ENCODE measurements at regions not wholly inside any gene's neighbourhood (a gene's known extent, or its start where the extent isn't known, plus 50 kb on each side); places are given as distances from the start of the nearest gene placed in this dataset.

- Histone ChIP-seq H3K36me3 (ENCODE audit: insufficient read depth, low read length) (no peaks in the 10 kb centered on the region), H3K27ac (ENCODE audit: low read depth, low read length) (no peak overlapping the region), H4K20me1 (ENCODE audit: insufficient read depth, low read length) (no peaks in the 10 kb centered on the region), H3K9ac (ENCODE audit: low read length) (no peak overlapping the region), H3K4me3 (ENCODE audit: insufficient read depth, low read depth, low read length) (no peak overlapping the region), H3K27me3 (ENCODE audit: insufficient read depth, low read length) (no peaks in the 10 kb centered on the region), H3K4me1 (ENCODE audit: insufficient read depth, low read length) (no peaks in the 10 kb centered on the region), H2AFZ (ENCODE audit: low read depth, low read length) (no peak overlapping the region), H3K79me2 (ENCODE audit: insufficient read depth, low read length) (no peaks in the 10 kb centered on the region), H3K9me3 (ENCODE audit: insufficient read depth, low read depth, low read length) (no peaks in the 10 kb centered on the region), H3K4me2 (ENCODE audit: low read length) (no peak overlapping the region)
- H3K27me3 Mint-ChIP-seq (ENCODE audit: low read depth, unreplicated experiment), result no peaks in the 10 kb centered on the region
- no peak for FAIRE-seq
- H3K36me3 Mint-ChIP-seq (ENCODE audit: low read depth, unreplicated experiment), result no peaks in the 10 kb centered on the region
- DNase-seq (ENCODE audit: low read depth), result no peak
- no peaks in the 10 kb centered on the region for H3K4me1 Mint-ChIP-seq (ENCODE audit: low read depth, unreplicated experiment)
- H3K27ac Mint-ChIP-seq (ENCODE audit: unreplicated experiment), result no peak overlapping the region
- H3K4me3 Mint-ChIP-seq (ENCODE audit: unreplicated experiment), result no peak overlapping the region
- no peak for TF ChIP-seq EZH2 (IDR thresholded peaks at IDR 0.05; ENCODE audit: insufficient read depth, low read length)
- TF ChIP-seq CTCF (IDR thresholded peaks at IDR 0.05; ENCODE audit: insufficient read depth, low read depth, low read length), result no peak
- no peaks in the 10 kb centered on the region for H3K9me3 Mint-ChIP-seq (ENCODE audit: unreplicated experiment)
Observed at GRCh38 chr12:91267039-91267438, 84.4 kb upstream of the DCN start.

- H4K20me1 ChIP-seq (ENCODE audit: insufficient read depth, low read length), result no peaks in the 10 kb centered on the region
- no peak overlapping the region for H3K4me3 ChIP-seq (ENCODE audit: insufficient read depth, low read depth, low read length)
- Mint-ChIP-seq H3K36me3 (ENCODE audit: low read depth, unreplicated experiment) (no peaks in the 10 kb centered on the region), H3K9me3 (ENCODE audit: unreplicated experiment) (no peaks in the 10 kb centered on the region), H3K4me3 (ENCODE audit: unreplicated experiment) (no peak overlapping the region), H3K27me3 (ENCODE audit: low read depth, unreplicated experiment) (no peaks in the 10 kb centered on the region), H3K27ac (ENCODE audit: unreplicated experiment) (no peak overlapping the region), H3K4me1 (ENCODE audit: low read depth, unreplicated experiment) (no peaks in the 10 kb centered on the region)
- H3K27ac ChIP-seq (ENCODE audit: low read depth, low read length), result no peak overlapping the region
- no peak overlapping the region for H3K9ac ChIP-seq (ENCODE audit: low read length)
- no peaks in the 10 kb centered on the region for H3K27me3 ChIP-seq (ENCODE audit: insufficient read depth, low read length)
- TF ChIP-seq EZH2 (IDR thresholded peaks at IDR 0.05; ENCODE audit: insufficient read depth, low read length), result no peak
- TF ChIP-seq CTCF (IDR thresholded peaks at IDR 0.05; ENCODE audit: insufficient read depth, low read depth, low read length), result no peak
- H3K9me3 ChIP-seq (ENCODE audit: insufficient read depth, low read depth, low read length), result no peaks in the 10 kb centered on the region
- no peaks in the 10 kb centered on the region for H3K36me3 ChIP-seq (ENCODE audit: insufficient read depth, low read length)
- no peak for FAIRE-seq
- DNase-seq (ENCODE audit: low read depth), result no peak
- H3K4me1 ChIP-seq (ENCODE audit: insufficient read depth, low read length), result no peaks in the 10 kb centered on the region
- no peak overlapping the region for H2AFZ ChIP-seq (ENCODE audit: low read depth, low read length)
- H3K79me2 ChIP-seq (ENCODE audit: insufficient read depth, low read length), result no peaks in the 10 kb centered on the region
- H3K4me2 ChIP-seq (ENCODE audit: low read length), result no peak overlapping the region
Observed at GRCh38 chr12:91264178-91264577, 81.6 kb upstream of the DCN start.

DNA sequence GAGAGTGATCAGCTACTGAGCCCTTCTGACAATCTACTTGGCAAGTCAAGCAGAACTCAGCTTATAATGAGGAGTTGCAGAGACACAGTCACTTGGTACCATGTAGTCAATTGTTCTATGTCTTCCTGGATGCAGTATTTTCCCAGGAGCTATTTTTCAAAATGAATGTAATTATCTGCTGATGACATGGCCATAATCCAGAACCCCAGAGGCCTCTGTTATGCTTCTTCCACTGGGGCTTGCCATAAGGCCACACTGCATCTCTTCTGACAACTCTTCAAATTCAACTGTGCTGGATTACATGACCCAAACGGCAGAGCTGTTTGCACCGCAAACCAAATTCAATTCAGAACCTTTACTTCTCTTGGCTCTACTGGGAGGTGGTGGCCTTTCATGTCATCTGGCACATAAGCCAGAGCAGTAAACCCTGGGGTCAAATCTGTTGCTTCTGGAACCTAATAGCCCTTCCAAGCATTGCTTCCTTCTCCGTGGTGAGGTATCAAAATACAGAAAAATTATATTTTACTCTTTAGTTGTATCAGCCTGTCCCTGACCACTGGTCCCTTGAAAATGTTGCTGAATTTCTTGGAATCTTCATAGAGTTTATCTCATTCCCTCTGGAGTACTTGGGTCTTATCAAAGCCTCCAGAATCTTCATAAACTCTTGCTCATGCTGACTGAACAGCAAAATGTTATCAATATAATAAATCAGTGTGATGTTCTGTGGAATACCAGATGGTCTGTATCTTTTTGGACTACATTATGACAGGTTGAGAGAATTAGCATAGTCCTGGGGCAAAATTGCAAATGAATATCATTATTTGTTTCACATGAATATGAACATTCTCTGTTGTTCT lies 79.4 kb upstream of the DCN start:
- FAIRE-seq (no peak), DNase-seq (ENCODE audit: low read depth) (no peak)
- Histone ChIP-seq H2AFZ (ENCODE audit: low read depth, low read length) (no peak overlapping the region), H3K79me2 (ENCODE audit: insufficient read depth, low read length) (no peaks in the 10 kb centered on the region), H3K9ac (ENCODE audit: low read length) (no peak overlapping the region), H3K4me1 (ENCODE audit: insufficient read depth, low read length) (no peaks in the 10 kb centered on the region), H3K4me2 (ENCODE audit: low read length) (no peak overlapping the region), H3K27ac (ENCODE audit: low read depth, low read length) (no peak overlapping the region), H3K4me3 (ENCODE audit: insufficient read depth, low read depth, low read length) (no peak overlapping the region), H3K9me3 (ENCODE audit: insufficient read depth, low read depth, low read length) (no peaks in the 10 kb centered on the region), H3K36me3 (ENCODE audit: insufficient read depth, low read length) (no peaks in the 10 kb centered on the region), H3K27me3 (ENCODE audit: insufficient read depth, low read length) (no peaks in the 10 kb centered on the region), H4K20me1 (ENCODE audit: insufficient read depth, low read length) (no peaks in the 10 kb centered on the region)
- no peaks in the 10 kb centered on the region for H3K4me1 Mint-ChIP-seq (ENCODE audit: low read depth, unreplicated experiment)
- TF ChIP-seq EZH2 (IDR thresholded peaks at IDR 0.05; ENCODE audit: insufficient read depth, low read length) (no peak), CTCF (IDR thresholded peaks at IDR 0.05; ENCODE audit: insufficient read depth, low read depth, low read length) (no peak)
- no peak overlapping the region for H3K27ac Mint-ChIP-seq (ENCODE audit: unreplicated experiment)
- H3K9me3 Mint-ChIP-seq (ENCODE audit: unreplicated experiment), result no peaks in the 10 kb centered on the region
- H3K4me3 Mint-ChIP-seq (ENCODE audit: unreplicated experiment), result no peak overlapping the region
- H3K27me3 Mint-ChIP-seq (ENCODE audit: low read depth, unreplicated experiment), result no peaks in the 10 kb centered on the region
- H3K36me3 Mint-ChIP-seq (ENCODE audit: low read depth, unreplicated experiment), result no peaks in the 10 kb centered on the region
